ENCODE measurements at regions not wholly inside any gene's neighbourhood (a gene's known extent, or its start where the extent isn't known, plus 50 kb on each side); places are given as distances from the start of the nearest gene placed in this dataset.

DNA sequence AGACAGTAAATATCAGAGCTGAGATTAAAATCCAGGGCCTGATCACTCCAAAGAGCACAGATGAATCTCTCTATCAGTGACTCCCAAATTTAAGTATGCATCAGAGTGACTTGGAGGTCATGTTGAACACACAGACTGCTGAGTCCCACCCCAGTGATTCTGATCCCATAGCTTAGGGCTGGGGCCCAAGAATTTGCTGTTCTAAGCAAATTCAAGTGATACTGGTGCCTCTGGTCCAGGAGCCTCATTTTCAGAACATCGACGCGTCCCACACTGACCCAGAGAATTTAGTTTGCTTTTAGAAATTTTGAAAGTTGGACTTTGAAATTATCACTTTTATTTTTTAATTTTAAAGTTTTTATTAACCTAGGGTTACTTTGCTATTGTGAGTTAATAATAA lies 72.7 kb upstream of the NETO1 start:
- no peak for DNase-seq

DNA sequence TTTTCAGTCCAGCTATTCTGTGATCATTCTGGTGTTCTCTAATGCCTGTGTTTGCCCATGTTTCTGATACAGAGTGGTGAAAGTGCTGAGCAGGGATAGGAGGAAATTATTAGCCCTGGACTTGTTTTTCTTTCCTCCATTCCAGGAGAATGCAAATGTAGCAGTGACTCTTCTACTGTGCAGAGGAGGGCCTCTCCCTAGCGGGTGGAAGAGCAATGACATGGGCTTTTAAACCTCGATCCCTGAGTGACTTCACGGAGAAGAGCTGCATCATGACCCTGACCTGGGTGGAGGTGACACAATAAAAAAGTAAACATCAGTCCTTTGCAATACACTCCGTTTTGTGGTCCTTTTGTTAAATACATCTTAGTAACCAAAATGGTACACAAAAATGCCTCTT lies 68.0 kb upstream of the NETO1 start:
- DNase-seq: no peak

DNA sequence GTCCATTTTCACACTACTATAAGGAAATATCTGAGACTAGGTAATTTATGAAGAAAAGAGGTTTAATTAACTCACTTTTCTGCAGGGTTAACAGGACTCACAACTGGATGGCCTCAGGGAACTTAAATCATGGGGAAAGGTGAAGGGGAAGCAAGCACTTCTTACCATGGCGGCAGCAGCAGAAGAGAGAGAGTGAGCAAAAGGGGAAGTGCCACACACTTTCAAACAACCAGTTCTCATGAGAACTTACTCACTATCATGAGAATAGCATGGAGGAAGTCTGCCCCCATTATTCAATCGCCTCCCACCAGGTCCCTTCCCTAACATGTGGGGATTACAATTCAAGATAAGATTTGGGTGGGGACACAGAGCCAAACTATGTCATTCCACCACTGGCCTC lies 55.1 kb upstream of the NETO1 start:
- DNase-seq: no peak
